ENCODE measurements at regions not wholly inside any gene's neighbourhood (a gene's known extent, or its start where the extent isn't known, plus 50 kb on each side); places are given as distances from the start of the nearest gene placed in this dataset.

GRCh38 chr9:13615660-13616490, 336.4 kb upstream of the MPDZ start:
- TF ChIP-seq EZH2 (IDR thresholded peaks at IDR 0.05; ENCODE audit: borderline replicate concordance, insufficient read depth, low read depth, low read length, poor library complexity, severe bottlenecking) = no peak
- no peak for TF ChIP-seq CTCF (IDR thresholded peaks at IDR 0.05)

Data from B cell (primary cell).